ENCODE measurements at regions not wholly inside any gene's neighbourhood (a gene's known extent, or its start where the extent isn't known, plus 50 kb on each side); places are given as distances from the start of the nearest gene placed in this dataset.

GRCh38 chr3:25009665-25010064, 418.4 kb upstream of the RARB start:
- Histone ChIP-seq H3K4me1 (ENCODE audit: insufficient read depth, low read length) (no peaks in the 10 kb centered on the region), H3K27me3 (ENCODE audit: insufficient read depth, low read length) (no peaks in the 10 kb centered on the region), H3K4me3 (ENCODE audit: low read length) (no peak overlapping the region), H3K36me3 (ENCODE audit: insufficient read depth, low read length) (no peaks in the 10 kb centered on the region), H3K9me3 (ENCODE audit: low read length) (no peaks in the 10 kb centered on the region), H2AFZ (ENCODE audit: low read depth, low read length) (no peak overlapping the region)

- Histone ChIP-seq H3K36me3 (ENCODE audit: insufficient read depth, low read length) (no peaks in the 10 kb centered on the region), H3K4me1 (ENCODE audit: insufficient read depth, low read length) (no peaks in the 10 kb centered on the region), H3K9me3 (ENCODE audit: low read length) (no peaks in the 10 kb centered on the region), H3K27me3 (ENCODE audit: insufficient read depth, low read length) (no peaks in the 10 kb centered on the region), H3K4me3 (ENCODE audit: low read length) (no peak overlapping the region), H2AFZ (ENCODE audit: low read depth, low read length) (no peak overlapping the region)
These were observed 412.5 kb upstream of the RARB start for GRCh38 chr3:25015599-25015998.

- peaks cover 3% of the 10 kb centered on the region for H3K9me3 ChIP-seq (ENCODE audit: low read length)
- H3K36me3 ChIP-seq (ENCODE audit: insufficient read depth, low read length): no peaks in the 10 kb centered on the region
- H3K4me3 ChIP-seq (ENCODE audit: low read length): no peak overlapping the region
- H2AFZ ChIP-seq (ENCODE audit: low read depth, low read length): no peak overlapping the region
- H3K4me1 ChIP-seq (ENCODE audit: insufficient read depth, low read length): no peaks in the 10 kb centered on the region
- no peaks in the 10 kb centered on the region for H3K27me3 ChIP-seq (ENCODE audit: insufficient read depth, low read length)
These were observed 409.2 kb upstream of the RARB start for GRCh38 chr3:25018909-25019308.

- Histone ChIP-seq H3K27me3 (ENCODE audit: insufficient read depth, low read length) (no peaks in the 10 kb centered on the region), H2AFZ (ENCODE audit: low read depth, low read length) (no peak overlapping the region)
These were observed 408.6 kb upstream of the RARB start for GRCh38 chr3:25019506-25019905.

GRCh38 chr3:25021816-25022215, 406.2 kb upstream of the RARB start:
- no peaks in the 10 kb centered on the region for H3K27me3 ChIP-seq (ENCODE audit: insufficient read depth, low read length)
- no peaks in the 10 kb centered on the region for H3K4me1 ChIP-seq (ENCODE audit: insufficient read depth, low read length)
- H3K4me3 ChIP-seq (ENCODE audit: low read length): no peak overlapping the region
- peaks cover 3% of the 10 kb centered on the region for H3K9me3 ChIP-seq (ENCODE audit: low read length)
- no peak overlapping the region for H2AFZ ChIP-seq (ENCODE audit: low read depth, low read length)
- no peaks in the 10 kb centered on the region for H3K36me3 ChIP-seq (ENCODE audit: insufficient read depth, low read length)

More at GRCh38 chr3:25019506-25019905, 408.6 kb upstream of the RARB start:
- H3K9me3 ChIP-seq (ENCODE audit: low read length): peaks cover 3% of the 10 kb centered on the region
- H3K36me3 ChIP-seq (ENCODE audit: insufficient read depth, low read length): no peaks in the 10 kb centered on the region
- no peaks in the 10 kb centered on the region for H3K4me1 ChIP-seq (ENCODE audit: insufficient read depth, low read length)
- no peak overlapping the region for H3K4me3 ChIP-seq (ENCODE audit: low read length)

- Histone ChIP-seq H3K27me3 (ENCODE audit: insufficient read depth, low read length) (no peaks in the 10 kb centered on the region), H3K4me3 (ENCODE audit: low read length) (no peak overlapping the region), H3K9me3 (ENCODE audit: low read length) (peaks cover 3% of the 10 kb centered on the region), H3K4me1 (ENCODE audit: insufficient read depth, low read length) (no peaks in the 10 kb centered on the region), H2AFZ (ENCODE audit: low read depth, low read length) (no peak overlapping the region), H3K36me3 (ENCODE audit: insufficient read depth, low read length) (no peaks in the 10 kb centered on the region)
These were observed 404.2 kb upstream of the RARB start for GRCh38 chr3:25023876-25024275.

GRCh38 chr3:25025236-25025635, 402.8 kb upstream of the RARB start:
- Histone ChIP-seq H3K4me1 (ENCODE audit: insufficient read depth, low read length) (no peaks in the 10 kb centered on the region), H2AFZ (ENCODE audit: low read depth, low read length) (no peak overlapping the region), H3K36me3 (ENCODE audit: insufficient read depth, low read length) (no peaks in the 10 kb centered on the region), H3K9me3 (ENCODE audit: low read length) (peaks cover 3% of the 10 kb centered on the region), H3K27me3 (ENCODE audit: insufficient read depth, low read length) (no peaks in the 10 kb centered on the region), H3K4me3 (ENCODE audit: low read length) (no peak overlapping the region)

- Histone ChIP-seq H3K9me3 (ENCODE audit: low read length) (peaks cover 2% of the 10 kb centered on the region), H3K27me3 (ENCODE audit: insufficient read depth, low read length) (no peaks in the 10 kb centered on the region), H3K4me3 (ENCODE audit: low read length) (no peak overlapping the region), H3K36me3 (ENCODE audit: insufficient read depth, low read length) (no peaks in the 10 kb centered on the region), H2AFZ (ENCODE audit: low read depth, low read length) (no peak overlapping the region), H3K4me1 (ENCODE audit: insufficient read depth, low read length) (no peaks in the 10 kb centered on the region)
These were observed 400.4 kb upstream of the RARB start for GRCh38 chr3:25027650-25028049.

- Histone ChIP-seq H3K27me3 (ENCODE audit: insufficient read depth, low read length) (no peaks in the 10 kb centered on the region), H3K36me3 (ENCODE audit: insufficient read depth, low read length) (no peaks in the 10 kb centered on the region), H3K4me3 (ENCODE audit: low read length) (no peak overlapping the region), H2AFZ (ENCODE audit: low read depth, low read length) (no peak overlapping the region), H3K9me3 (ENCODE audit: low read length) (no peaks in the 10 kb centered on the region), H3K4me1 (ENCODE audit: insufficient read depth, low read length) (no peaks in the 10 kb centered on the region)
These were observed 398.2 kb upstream of the RARB start for GRCh38 chr3:25029820-25030219.

GRCh38 chr3:25032344-25032743, 395.7 kb upstream of the RARB start:
- Histone ChIP-seq H3K4me3 (ENCODE audit: low read length) (no peak overlapping the region), H3K36me3 (ENCODE audit: insufficient read depth, low read length) (no peaks in the 10 kb centered on the region), H3K4me1 (ENCODE audit: insufficient read depth, low read length) (no peaks in the 10 kb centered on the region), H3K27me3 (ENCODE audit: insufficient read depth, low read length) (no peaks in the 10 kb centered on the region), H3K9me3 (ENCODE audit: low read length) (no peaks in the 10 kb centered on the region), H2AFZ (ENCODE audit: low read depth, low read length) (no peak overlapping the region)

- H3K9me3 ChIP-seq (ENCODE audit: low read length): no peaks in the 10 kb centered on the region
- no peaks in the 10 kb centered on the region for H3K4me1 ChIP-seq (ENCODE audit: insufficient read depth, low read length)
- no peak overlapping the region for H2AFZ ChIP-seq (ENCODE audit: low read depth, low read length)
- no peaks in the 10 kb centered on the region for H3K36me3 ChIP-seq (ENCODE audit: insufficient read depth, low read length)
- H3K4me3 ChIP-seq (ENCODE audit: low read length): no peak overlapping the region
- H3K27me3 ChIP-seq (ENCODE audit: insufficient read depth, low read length): no peaks in the 10 kb centered on the region
These were observed 394.5 kb upstream of the RARB start for GRCh38 chr3:25033407-25034029.

- Histone ChIP-seq H3K27me3 (ENCODE audit: insufficient read depth, low read length) (no peaks in the 10 kb centered on the region), H2AFZ (ENCODE audit: low read depth, low read length) (no peak overlapping the region), H3K36me3 (ENCODE audit: insufficient read depth, low read length) (no peaks in the 10 kb centered on the region), H3K4me3 (ENCODE audit: low read length) (no peak overlapping the region), H3K9me3 (ENCODE audit: low read length) (no peaks in the 10 kb centered on the region), H3K4me1 (ENCODE audit: insufficient read depth, low read length) (no peaks in the 10 kb centered on the region)
These were observed 392.5 kb upstream of the RARB start for GRCh38 chr3:25035526-25035925.

GRCh38 chr3:25036633-25037032, 391.4 kb upstream of the RARB start:
- H3K36me3 ChIP-seq (ENCODE audit: insufficient read depth, low read length): no peaks in the 10 kb centered on the region
- no peak overlapping the region for H2AFZ ChIP-seq (ENCODE audit: low read depth, low read length)

GRCh38 chr3:25037049-25037547, 391.0 kb upstream of the RARB start:
- Histone ChIP-seq H3K4me1 (ENCODE audit: insufficient read depth, low read length) (no peaks in the 10 kb centered on the region), H3K9me3 (ENCODE audit: low read length) (no peaks in the 10 kb centered on the region), H3K36me3 (ENCODE audit: insufficient read depth, low read length) (no peaks in the 10 kb centered on the region), H3K27me3 (ENCODE audit: insufficient read depth, low read length) (no peaks in the 10 kb centered on the region), H2AFZ (ENCODE audit: low read depth, low read length) (no peak overlapping the region), H3K4me3 (ENCODE audit: low read length) (no peak overlapping the region)

More at GRCh38 chr3:25036633-25037032, 391.4 kb upstream of the RARB start:
- Histone ChIP-seq H3K4me3 (ENCODE audit: low read length) (no peak overlapping the region), H3K4me1 (ENCODE audit: insufficient read depth, low read length) (no peaks in the 10 kb centered on the region), H3K27me3 (ENCODE audit: insufficient read depth, low read length) (no peaks in the 10 kb centered on the region), H3K9me3 (ENCODE audit: low read length) (no peaks in the 10 kb centered on the region)
